Activated T-helper 17 cell treated with anti-CD3 and anti-CD28 coated beads, Interleukin-2, amount 50 U/mL, for 72 hours (primary cell): ENCODE measurements at regions not wholly inside any gene's neighbourhood (a gene's known extent, or its start where the extent isn't known, plus 50 kb on each side); places are given as distances from the start of the nearest gene placed in this dataset.
"Not testable (repeated sequence)": the region's sequence is repeated elsewhere in the genome, so short reads cannot be mapped to it uniquely, and the experiment has no call there.

Experiments
- ATAC-seq: fragments of 150-1000 bp; cut with Tn5 transposase; replicated peaks from 2 replicates; pipeline ENCODE4 v1.10.0; 2021; ENCODE audit warnings: mild to moderate bottlenecking, moderate library complexity
- H3K27ac Mint-ChIP-seq: one replicate; pipeline ENCODE4 v1.8.0; 2022; ENCODE audit warnings: mixed read lengths
- H3K27me3 Mint-ChIP-seq: one replicate; pipeline ENCODE4 v1.8.0; 2022; ENCODE audit warnings: mixed read lengths
- H3K36me3 Mint-ChIP-seq: one replicate; pipeline ENCODE4 v1.8.0; 2022; ENCODE audit warnings: low read depth, mild to moderate bottlenecking, mixed read lengths
- H3K4me1 Mint-ChIP-seq: one replicate; pipeline ENCODE4 v1.8.0; 2022; ENCODE audit warnings: mixed read lengths
- H3K4me3 Mint-ChIP-seq: one replicate; pipeline ENCODE4 v1.8.0; 2022; ENCODE audit warnings: mild to moderate bottlenecking, mixed read lengths
- H3K9me3 Mint-ChIP-seq: one replicate; pipeline ENCODE4 v1.8.0; 2022; ENCODE audit warnings: mixed read lengths

DNA sequence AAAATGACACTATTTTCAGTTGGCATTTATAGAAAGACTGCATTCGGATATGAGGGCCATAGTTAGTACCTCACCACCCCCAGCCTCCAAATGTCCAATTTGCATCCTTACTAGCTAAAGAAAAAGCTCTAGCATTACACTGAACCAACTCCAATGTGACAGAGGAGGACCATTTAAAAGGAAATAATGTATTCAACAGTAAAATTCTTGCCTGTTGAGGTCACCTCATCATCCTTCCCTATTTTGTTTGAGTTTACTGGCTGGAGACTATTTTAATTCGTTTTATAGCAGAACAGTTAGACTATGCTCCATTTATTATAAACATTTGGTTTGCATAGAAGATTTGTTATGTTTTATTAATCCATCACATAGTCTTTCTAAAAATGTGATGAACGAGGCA, 88.2 kb upstream of the PPARGC1A start:
- ATAC-seq: no peak
- Mint-ChIP-seq H3K4me1 (no peaks in the 10 kb centered on the region), H3K9me3 (peaks cover 4% of the 10 kb centered on the region), H3K36me3 (no peaks in the 10 kb centered on the region), H3K27ac (no peak overlapping the region), H3K4me3 (no peak overlapping the region), H3K27me3 (peaks cover 4% of the 10 kb centered on the region)

DNA sequence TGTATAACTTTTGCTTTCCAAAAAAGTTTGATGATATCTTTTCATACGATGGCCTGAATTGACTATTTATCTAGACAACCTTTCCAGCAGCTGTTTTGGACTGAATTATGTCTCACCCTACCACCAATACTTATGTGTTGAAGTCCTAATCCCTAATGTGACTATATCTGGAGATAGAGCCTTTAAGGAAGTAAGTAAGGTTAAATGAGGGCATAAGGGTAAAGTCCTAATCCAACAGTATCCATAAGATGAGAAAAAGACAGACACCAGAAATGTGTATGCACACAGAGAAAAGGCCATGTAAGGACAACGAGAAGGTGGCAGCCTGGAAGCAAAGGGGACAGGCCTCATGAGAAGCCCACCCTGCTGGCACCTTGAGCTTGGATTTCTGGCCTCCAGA, 86.6 kb upstream of the PPARGC1A start:
- no peak for ATAC-seq
- Mint-ChIP-seq H3K36me3 (no peaks in the 10 kb centered on the region), H3K4me1 (no peaks in the 10 kb centered on the region), H3K27me3 (peaks cover 4% of the 10 kb centered on the region), H3K4me3 (no peak overlapping the region), H3K9me3 (peaks cover 4% of the 10 kb centered on the region), H3K27ac (no peak overlapping the region)

DNA sequence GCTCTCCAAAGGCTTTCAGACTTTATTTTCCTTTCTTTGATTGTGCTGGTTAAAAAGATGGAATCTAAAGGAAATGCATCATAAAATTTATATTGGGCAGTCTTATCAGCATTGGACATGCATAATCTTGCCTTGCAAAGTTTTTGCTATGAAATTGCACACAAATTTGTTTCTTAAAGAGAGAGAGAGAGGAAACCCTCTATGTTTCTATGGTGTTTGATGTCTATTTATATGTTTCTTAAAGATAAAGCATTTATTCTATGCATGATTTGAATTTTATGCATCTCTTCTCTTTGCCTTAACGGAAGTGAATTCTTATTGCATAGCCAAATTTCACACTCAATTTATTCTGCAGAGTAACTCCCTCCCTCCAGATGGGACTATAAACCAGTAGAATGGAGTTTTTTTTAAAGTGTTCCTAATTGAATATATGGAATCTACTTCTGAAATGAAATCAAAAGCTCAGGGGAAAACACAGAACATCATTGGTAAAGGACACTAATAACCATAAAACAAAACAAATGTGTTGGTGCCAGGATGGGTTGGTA, 83.5 kb upstream of the PPARGC1A start:
- Mint-ChIP-seq H3K4me3 (no peak overlapping the region), H3K27ac (no peak overlapping the region), H3K4me1 (no peaks in the 10 kb centered on the region), H3K9me3 (no peaks in the 10 kb centered on the region), H3K36me3 (no peaks in the 10 kb centered on the region), H3K27me3 (no peaks in the 10 kb centered on the region)
- ATAC-seq: no peak

DNA sequence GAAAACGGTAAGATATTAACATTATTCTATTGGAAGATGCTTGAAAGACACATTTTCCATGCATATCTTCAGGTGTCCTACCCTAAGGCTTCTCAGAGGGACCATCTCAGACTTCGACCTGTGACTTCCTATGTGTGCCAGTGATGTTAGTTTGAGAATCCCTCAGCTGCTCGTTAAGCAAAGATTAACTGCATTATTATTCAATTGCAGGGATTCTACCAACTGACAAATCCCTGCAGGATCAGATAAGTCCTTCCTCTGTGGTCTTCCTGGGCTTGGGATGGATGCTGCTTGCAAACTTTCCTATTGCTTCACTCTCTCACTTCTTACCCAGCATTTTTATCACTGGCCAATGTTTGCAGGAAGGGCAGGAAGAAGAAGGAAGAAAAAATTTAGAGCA, 83.0 kb upstream of the PPARGC1A start:
- no peaks in the 10 kb centered on the region for H3K9me3 Mint-ChIP-seq
- H3K36me3 Mint-ChIP-seq: no peaks in the 10 kb centered on the region
- no peak overlapping the region for H3K4me3 Mint-ChIP-seq
- H3K27ac Mint-ChIP-seq: no peak overlapping the region
- no peaks in the 10 kb centered on the region for H3K27me3 Mint-ChIP-seq
- ATAC-seq: no peak
- no peaks in the 10 kb centered on the region for H3K4me1 Mint-ChIP-seq

DNA sequence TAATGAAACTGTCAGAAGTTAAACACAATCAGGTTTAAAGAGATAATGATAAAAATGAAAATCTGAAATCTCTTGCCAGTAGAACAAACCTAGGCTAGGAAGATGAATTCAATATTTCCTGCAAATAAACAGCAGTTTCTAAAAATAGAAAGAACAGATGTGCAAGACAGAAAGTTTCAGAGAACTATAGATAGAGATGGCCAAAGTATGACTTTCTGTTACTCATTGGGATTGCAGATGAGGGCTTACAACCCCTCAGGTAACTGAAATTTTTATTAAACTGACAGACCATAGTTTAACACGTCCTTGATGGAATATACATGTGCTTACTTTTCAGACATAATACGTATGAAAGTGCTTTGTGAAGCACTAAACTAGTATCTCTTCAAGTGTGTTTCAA, 82.3 kb upstream of the PPARGC1A start:
- Mint-ChIP-seq H3K27me3 (no peaks in the 10 kb centered on the region), H3K9me3 (no peaks in the 10 kb centered on the region), H3K36me3 (no peaks in the 10 kb centered on the region), H3K27ac (no peak overlapping the region), H3K4me1 (no peaks in the 10 kb centered on the region), H3K4me3 (no peak overlapping the region)
- no peak for ATAC-seq

- Mint-ChIP-seq H3K36me3 (no peaks in the 10 kb centered on the region), H3K27ac (no peak overlapping the region), H3K9me3 (no peaks in the 10 kb centered on the region), H3K4me1 (no peaks in the 10 kb centered on the region), H3K4me3 (no peak overlapping the region), H3K27me3 (no peaks in the 10 kb centered on the region)
- no peak for ATAC-seq
These were observed 80.5 kb upstream of the PPARGC1A start for GRCh38 chr4:23970201-23970850.

DNA sequence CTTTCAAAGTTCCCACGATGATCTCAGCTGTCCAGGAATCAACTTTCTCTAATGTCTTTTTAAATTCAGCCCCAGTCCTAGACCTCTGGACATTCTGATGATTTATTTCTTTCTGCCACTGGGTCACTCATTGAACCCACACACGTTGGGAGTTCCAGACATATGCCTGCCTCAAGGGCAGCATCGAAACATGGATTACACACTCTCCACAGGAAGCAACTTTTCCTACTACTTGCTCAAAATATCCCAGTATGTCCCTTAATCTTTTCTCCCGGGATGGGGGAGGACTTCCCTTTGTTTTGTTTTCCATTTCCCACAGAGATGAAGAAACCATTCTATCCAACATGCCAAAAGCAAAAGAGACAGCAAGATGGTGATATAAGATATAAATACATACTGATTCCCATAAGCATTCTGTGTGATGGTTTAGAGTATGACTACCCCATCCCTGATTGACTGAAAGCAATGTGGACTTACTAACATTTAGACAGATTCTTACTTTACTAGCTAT, 79.8 kb upstream of the PPARGC1A start:
- H3K4me3 Mint-ChIP-seq: no peak overlapping the region
- H3K27ac Mint-ChIP-seq: no peak overlapping the region
- no peaks in the 10 kb centered on the region for H3K4me1 Mint-ChIP-seq
- no peaks in the 10 kb centered on the region for H3K27me3 Mint-ChIP-seq
- no peak for ATAC-seq
- H3K9me3 Mint-ChIP-seq: no peaks in the 10 kb centered on the region
- no peaks in the 10 kb centered on the region for H3K36me3 Mint-ChIP-seq

GRCh38 chr4:23967281-23967680, 77.4 kb upstream of the PPARGC1A start:
- ATAC-seq: no peak
- Mint-ChIP-seq H3K27ac (no peak overlapping the region), H3K4me1 (no peaks in the 10 kb centered on the region), H3K9me3 (no peaks in the 10 kb centered on the region), H3K36me3 (no peaks in the 10 kb centered on the region), H3K27me3 (no peaks in the 10 kb centered on the region), H3K4me3 (no peak overlapping the region)

DNA sequence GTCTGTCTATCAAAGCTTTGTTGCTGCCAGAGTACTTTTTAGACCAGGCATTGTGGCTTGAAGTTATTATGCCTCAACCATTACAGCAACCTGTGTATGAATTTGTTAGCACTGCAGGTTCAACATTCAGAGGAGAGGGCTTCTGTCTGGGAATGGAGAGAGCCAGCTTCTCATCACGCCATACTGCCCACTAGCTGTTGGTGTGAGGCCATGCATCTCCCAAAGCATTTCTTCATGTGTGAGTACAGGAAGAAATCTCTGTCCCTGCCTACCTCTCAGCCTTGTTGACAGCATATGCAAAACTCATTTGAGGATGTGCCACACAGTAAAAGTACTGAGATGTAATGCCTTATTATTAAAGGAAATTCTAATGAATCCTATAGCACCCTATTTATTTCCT, 76.9 kb upstream of the PPARGC1A start:
- no peak for ATAC-seq
- Mint-ChIP-seq H3K9me3 (no peaks in the 10 kb centered on the region), H3K27me3 (no peaks in the 10 kb centered on the region), H3K36me3 (no peaks in the 10 kb centered on the region), H3K4me1 (no peaks in the 10 kb centered on the region), H3K4me3 (no peak overlapping the region), H3K27ac (no peak overlapping the region)

GRCh38 chr4:23962462-23962861, 72.6 kb upstream of the PPARGC1A start:
- Mint-ChIP-seq H3K36me3 (no peaks in the 10 kb centered on the region), H3K9me3 (no peaks in the 10 kb centered on the region), H3K4me1 (no peaks in the 10 kb centered on the region), H3K27ac (no peak overlapping the region), H3K27me3 (peaks cover 3% of the 10 kb centered on the region), H3K4me3 (no peak overlapping the region)
- ATAC-seq: no peak

GRCh38 chr4:23961395-23961794, 71.5 kb upstream of the PPARGC1A start:
- not testable (repeated sequence) for H3K4me1 Mint-ChIP-seq, H3K27me3 Mint-ChIP-seq, H3K9me3 Mint-ChIP-seq, H3K36me3 Mint-ChIP-seq, H3K27ac Mint-ChIP-seq, ATAC-seq, H3K4me3 Mint-ChIP-seq

- no peak overlapping the region for H3K27ac Mint-ChIP-seq
- no peaks in the 10 kb centered on the region for H3K36me3 Mint-ChIP-seq
- H3K9me3 Mint-ChIP-seq: peaks cover 4% of the 10 kb centered on the region
- peaks cover 3% of the 10 kb centered on the region for H3K27me3 Mint-ChIP-seq
- H3K4me3 Mint-ChIP-seq: no peak overlapping the region
- ATAC-seq: no peak
- no peaks in the 10 kb centered on the region for H3K4me1 Mint-ChIP-seq
These were observed 69.7 kb upstream of the PPARGC1A start for GRCh38 chr4:23959396-23960148.

DNA sequence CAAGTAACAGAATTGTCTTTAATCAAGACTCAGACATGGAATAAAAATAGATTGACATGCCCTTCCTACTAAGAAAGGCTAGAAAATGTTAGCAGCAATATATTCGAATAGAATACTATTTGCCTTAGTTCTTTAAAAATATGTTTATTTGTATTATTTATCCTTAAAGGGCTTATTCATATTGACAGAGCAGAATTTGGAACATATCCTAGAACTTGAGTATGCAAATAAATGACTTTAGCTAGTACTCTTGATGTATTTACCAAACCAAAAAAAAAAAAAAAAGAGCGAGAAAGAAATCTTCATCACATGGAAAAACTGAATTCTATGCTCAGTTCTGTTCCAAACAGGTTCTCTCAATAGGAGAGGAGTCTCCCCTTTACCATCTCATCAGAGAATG, 68.9 kb upstream of the PPARGC1A start:
- Mint-ChIP-seq H3K27ac (no peak overlapping the region), H3K9me3 (peaks cover 4% of the 10 kb centered on the region), H3K4me3 (no peak overlapping the region), H3K4me1 (no peaks in the 10 kb centered on the region), H3K36me3 (no peaks in the 10 kb centered on the region), H3K27me3 (peaks cover 3% of the 10 kb centered on the region)
- no peak for ATAC-seq

DNA sequence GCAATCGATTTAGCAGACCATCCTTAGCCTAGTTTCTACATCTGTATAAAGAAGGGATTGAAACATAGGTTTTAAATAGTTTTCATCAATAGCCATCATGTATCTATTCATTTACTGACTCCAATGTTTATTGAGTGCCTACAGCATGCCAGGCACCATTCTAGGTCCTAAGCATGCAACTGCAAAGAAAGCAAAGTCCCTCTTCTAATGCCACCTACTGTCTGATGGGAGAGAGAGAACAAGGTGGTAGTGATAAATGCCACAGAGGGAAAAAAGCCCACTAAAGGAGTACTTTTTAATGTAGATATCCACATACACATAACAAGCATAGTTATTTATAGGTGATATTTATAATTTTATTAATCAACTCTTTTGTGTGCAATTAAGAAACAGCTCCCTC, 67.6 kb upstream of the PPARGC1A start:
- H3K36me3 Mint-ChIP-seq: no peaks in the 10 kb centered on the region
- peaks cover 4% of the 10 kb centered on the region for H3K9me3 Mint-ChIP-seq
- no peak for ATAC-seq
- H3K27ac Mint-ChIP-seq: no peak overlapping the region
- no peak overlapping the region for H3K4me3 Mint-ChIP-seq
- peaks cover 3% of the 10 kb centered on the region for H3K27me3 Mint-ChIP-seq
- H3K4me1 Mint-ChIP-seq: no peaks in the 10 kb centered on the region
